Endothelial cell (in vitro differentiated cells): ENCODE measurements at regions not wholly inside any gene's neighbourhood (a gene's known extent, or its start where the extent isn't known, plus 50 kb on each side); places are given as distances from the start of the nearest gene placed in this dataset.

Source experiments
- DNase-seq: peaks from one replicate; pipeline ENCODE4 v3.0.0; 2021; ENCODE audit warnings: low spot score
- H3K27ac Mint-ChIP-seq: one replicate; pipeline ENCODE4 v1.8.0; 2021; ENCODE audit warnings: mixed read lengths, inconsistent platforms; ENCODE audit not compliant: unreplicated experiment
- H3K27me3 Mint-ChIP-seq: one replicate; pipeline ENCODE4 v1.8.0; 2021; ENCODE audit warnings: mild to moderate bottlenecking, moderate library complexity, mixed read lengths, inconsistent platforms; ENCODE audit not compliant: unreplicated experiment
- H3K36me3 Mint-ChIP-seq: one replicate; pipeline ENCODE4 v1.8.0; 2021; ENCODE audit warnings: mild to moderate bottlenecking, low read depth, mixed read lengths, inconsistent platforms; ENCODE audit not compliant: unreplicated experiment
- H3K4me1 Mint-ChIP-seq: one replicate; pipeline ENCODE4 v1.8.0; 2021; ENCODE audit warnings: mild to moderate bottlenecking, mixed read lengths, inconsistent platforms; ENCODE audit not compliant: unreplicated experiment
- H3K4me3 Mint-ChIP-seq: one replicate; pipeline ENCODE4 v1.8.0; 2021; ENCODE audit warnings: mild to moderate bottlenecking, mixed read lengths, inconsistent platforms; ENCODE audit not compliant: unreplicated experiment
- H3K9me3 Mint-ChIP-seq: one replicate; pipeline ENCODE4 v1.8.0; 2021; ENCODE audit warnings: mixed read lengths, inconsistent platforms; ENCODE audit not compliant: unreplicated experiment
- CTCF ChIP-seq: fragments of 200-600 bp; sonication (generic); IDR thresholded peaks from one replicate; pipeline ENCODE4 v1.5.0; 2021; ENCODE audit warnings: antibody characterized with exemption; ENCODE audit not compliant: unreplicated experiment

- no peak for TF ChIP-seq CTCF
- no peaks in the 10 kb centered on the region for H3K9me3 Mint-ChIP-seq
- H3K36me3 Mint-ChIP-seq: no peaks in the 10 kb centered on the region
- no peaks in the 10 kb centered on the region for H3K27me3 Mint-ChIP-seq
- H3K4me3 Mint-ChIP-seq: no peak overlapping the region
- H3K4me1 Mint-ChIP-seq: peaks cover 7% of the 10 kb centered on the region
- H3K27ac Mint-ChIP-seq: no peak overlapping the region
- DNase-seq: no peak
Measured at GRCh38 chr3:94252316-94252715, 189.5 kb downstream of the NSUN3 start.

- no peak for TF ChIP-seq CTCF
- Mint-ChIP-seq H3K27me3 (no peaks in the 10 kb centered on the region), H3K9me3 (no peaks in the 10 kb centered on the region), H3K36me3 (no peaks in the 10 kb centered on the region), H3K4me3 (no peak overlapping the region), H3K27ac (no peak overlapping the region), H3K4me1 (peaks cover 2% of the 10 kb centered on the region)
- DNase-seq: no peak
Measured at GRCh38 chr3:94256888-94257813, 194.3 kb downstream of the NSUN3 start.

- Mint-ChIP-seq H3K36me3 (no peaks in the 10 kb centered on the region), H3K27me3 (no peaks in the 10 kb centered on the region), H3K9me3 (no peaks in the 10 kb centered on the region), H3K27ac (no peak overlapping the region), H3K4me3 (no peak overlapping the region), H3K4me1 (peaks cover 2% of the 10 kb centered on the region)
- DNase-seq: no peak
- TF ChIP-seq CTCF: no peak
Measured at GRCh38 chr3:94258851-94259250, 196.0 kb downstream of the NSUN3 start.

- Mint-ChIP-seq H3K4me1 (peaks cover 2% of the 10 kb centered on the region), H3K27ac (no peak overlapping the region), H3K4me3 (no peak overlapping the region), H3K36me3 (no peaks in the 10 kb centered on the region), H3K9me3 (no peaks in the 10 kb centered on the region), H3K27me3 (no peaks in the 10 kb centered on the region)
- no peak for TF ChIP-seq CTCF
- DNase-seq: no peak
Measured at GRCh38 chr3:94259291-94259690, 196.4 kb downstream of the NSUN3 start.

GRCh38 chr3:94269763-94270162, 206.9 kb downstream of the NSUN3 start:
- no peak overlapping the region for H3K27ac Mint-ChIP-seq

More at GRCh38 chr3:94269763-94270162, 206.9 kb downstream of the NSUN3 start:
- Mint-ChIP-seq H3K36me3 (no peaks in the 10 kb centered on the region), H3K4me3 (no peak overlapping the region), H3K9me3 (no peaks in the 10 kb centered on the region), H3K27me3 (no peaks in the 10 kb centered on the region), H3K4me1 (no peaks in the 10 kb centered on the region)
- TF ChIP-seq CTCF: no peak
- DNase-seq: no peak
